Mesenchymal stem cell (in vitro differentiated cells and primary cell): ENCODE measurements at regions not wholly inside any gene's neighbourhood (a gene's known extent, or its start where the extent isn't known, plus 50 kb on each side); places are given as distances from the start of the nearest gene placed in this dataset.
"Not testable (repeated sequence)": the region's sequence is repeated elsewhere in the genome, so short reads cannot be mapped to it uniquely, and the experiment has no call there.

ENCODE experiments used
- DNase-seq: peaks from one replicate; pipeline ENCODE4 v3.0.0-alpha.2; 2013
- H2AFZ ChIP-seq: one replicate; pipeline ENCODE4 v1.6.1; 2013; ENCODE audit warnings: low read depth, mild to moderate bottlenecking, control low read depth, inconsistent platforms, low read length, moderate library complexity
- H2AK5ac ChIP-seq: 2 replicates; pipeline ENCODE4 v1.6.1; 2013; ENCODE audit warnings: low read length, moderate library complexity, mild to moderate bottlenecking, inconsistent platforms; ENCODE audit not compliant: severe bottlenecking
- H2BK120ac ChIP-seq: one replicate; pipeline ENCODE4 v1.6.1; 2013; ENCODE audit warnings: low read depth, mild to moderate bottlenecking, inconsistent platforms, low read length, moderate library complexity
- H2BK12ac ChIP-seq, 2 experiments: one replicate each; pipeline ENCODE4 v1.6.1; 2013; ENCODE audit warnings: inconsistent platforms in 2 of 2, low read length in 2 of 2, mild to moderate bottlenecking in 2 of 2, moderate library complexity in 2 of 2, control low read depth in 1 of 2
- H2BK15ac ChIP-seq: one replicate; pipeline ENCODE4 v1.6.1; 2013; ENCODE audit warnings: mild to moderate bottlenecking, low read depth, inconsistent platforms; ENCODE audit not compliant: poor library complexity, severe bottlenecking
- H2BK5ac ChIP-seq: 2 replicates; pipeline ENCODE4 v1.6.1; 2013; ENCODE audit warnings: low read depth, mild to moderate bottlenecking, low read length, control low read depth, inconsistent platforms; ENCODE audit not compliant: poor library complexity, severe bottlenecking
- H3K14ac ChIP-seq, 2 experiments: one replicate each; pipeline ENCODE4 v1.6.1; 2013; ENCODE audit warnings: inconsistent platforms in 2 of 2, low read length in 2 of 2, control low read depth in 1 of 2, mild to moderate bottlenecking in 1 of 2, moderate library complexity in 1 of 2
- H3K18ac ChIP-seq, 2 experiments: one replicate each; pipeline ENCODE4 v1.6.1; 2013; ENCODE audit warnings: inconsistent platforms in 2 of 2, low read length in 2 of 2, control low read depth in 1 of 2, low read depth in 1 of 2, mild to moderate bottlenecking in 1 of 2
- H3K23ac ChIP-seq, 2 experiments: one replicate each; pipeline ENCODE4 v1.6.1; 2013; ENCODE audit warnings: inconsistent platforms in 2 of 2, low read length in 2 of 2, mild to moderate bottlenecking in 2 of 2, moderate library complexity in 2 of 2, control low read depth in 1 of 2
- H3K27ac ChIP-seq: 2 replicates; pipeline ENCODE4 v1.5.1; 2013; ENCODE audit warnings: mild to moderate bottlenecking, moderate library complexity, low read length, control low read depth, inconsistent platforms; ENCODE audit not compliant: poor library complexity, severe bottlenecking
- H3K27me3 ChIP-seq, 2 experiments: 2 replicates each; pipeline versions ENCODE4 v1.6.1 to v1.7.0; 2013; ENCODE audit warnings: low read length in 2 of 2, mild to moderate bottlenecking in 2 of 2, moderate library complexity in 2 of 2, control low read depth in 1 of 2, inconsistent platforms in 1 of 2; ENCODE audit not compliant: control insufficient read depth in 1 of 2, insufficient read depth in 1 of 2
- H3K36me3 ChIP-seq, 2 experiments: 2 replicates each; pipeline versions ENCODE4 v1.6.1 to v1.7.0; 2013; ENCODE audit warnings: low read length in 2 of 2, control low read depth in 1 of 2, inconsistent platforms in 1 of 2, low read depth in 1 of 2, mild to moderate bottlenecking in 1 of 2; ENCODE audit not compliant: insufficient read depth in 2 of 2, control insufficient read depth in 1 of 2
- H3K4ac ChIP-seq, 2 experiments: one replicate each; pipeline ENCODE4 v1.6.1; 2013; ENCODE audit warnings: inconsistent platforms in 2 of 2, low read length in 2 of 2, mild to moderate bottlenecking in 2 of 2, moderate library complexity in 2 of 2, control low read depth in 1 of 2, low read depth in 1 of 2
- H3K4me1 ChIP-seq: 2 replicates; pipeline ENCODE4 v1.6.1; 2013; ENCODE audit warnings: low read depth, low read length, control low read depth; ENCODE audit not compliant: control insufficient read depth, insufficient read depth
- H3K4me2 ChIP-seq: 2 replicates; pipeline ENCODE4 v1.6.1; 2013; ENCODE audit warnings: low read length, mild to moderate bottlenecking, inconsistent platforms; ENCODE audit not compliant: poor library complexity, severe bottlenecking
- H3K4me3 ChIP-seq, 2 experiments: 2 replicates each; pipeline versions ENCODE4 v1.5.1 to v1.7.0; 2013; ENCODE audit warnings: low read length in 2 of 2, mild to moderate bottlenecking in 2 of 2, control low read depth in 1 of 2, low read depth in 1 of 2; ENCODE audit not compliant: insufficient read depth in 1 of 2
- H3K79me1 ChIP-seq: replicated peaks from 2 replicates; pipeline ENCODE4 v1.6.1; 2013; ENCODE audit warnings: mild to moderate bottlenecking, control low read depth, low read length, inconsistent platforms; ENCODE audit not compliant: poor library complexity, severe bottlenecking
- H3K9ac ChIP-seq: 2 replicates; pipeline ENCODE4 v1.7.0; 2013; ENCODE audit warnings: mild to moderate bottlenecking, low read length, moderate library complexity
- H3K9me3 ChIP-seq: 2 replicates; pipeline ENCODE4 v1.7.0; 2013; ENCODE audit warnings: mild to moderate bottlenecking, low read length; ENCODE audit not compliant: control insufficient read depth
- H4K8ac ChIP-seq: one replicate; pipeline ENCODE4 v1.6.1; 2013; ENCODE audit warnings: inconsistent platforms, mild to moderate bottlenecking, low read length, moderate library complexity
- H4K91ac ChIP-seq: one replicate; pipeline ENCODE4 v1.6.1; 2013; ENCODE audit warnings: mild to moderate bottlenecking, low read length, inconsistent platforms
- WGBS: methylation state at CpG from one replicate; pipeline ENCODE4 v1.1.7; 2013; ENCODE audit warnings: mixed read lengths; 5-methylcytosine and 5-hydroxymethylcytosine counted together

- H3K79me1 ChIP-seq: no peaks in the 10 kb centered on the region
- no peak for DNase-seq
- H3K4me1 ChIP-seq: no peaks in the 10 kb centered on the region
- no peak overlapping the region for H2BK120ac ChIP-seq
- H3K4ac ChIP-seq: no peak overlapping the region
- peaks cover 5% of the 10 kb centered on the region for H3K9me3 ChIP-seq
- H3K36me3 ChIP-seq: no peaks in the 10 kb centered on the region
- no peak overlapping the region for H3K18ac ChIP-seq
- no peak overlapping the region for H4K91ac ChIP-seq
- no peak overlapping the region for H3K4me2 ChIP-seq
- 77% methylated on average over 4 of the region's 5 CpGs for WGBS
- no peak overlapping the region for H3K14ac ChIP-seq
- H3K27ac ChIP-seq: no peak overlapping the region
- no peak overlapping the region for H2BK12ac ChIP-seq
- no peak overlapping the region for H2AK5ac ChIP-seq
- no peak overlapping the region for H3K4me3 ChIP-seq
- no peak overlapping the region for H3K9ac ChIP-seq
- no peak overlapping the region for H3K23ac ChIP-seq
- H3K27me3 ChIP-seq: no peaks in the 10 kb centered on the region
- no peak overlapping the region for H2AFZ ChIP-seq
- no peak overlapping the region for H4K8ac ChIP-seq
- no peak overlapping the region for H2BK15ac ChIP-seq
- H2BK5ac ChIP-seq: no peak overlapping the region
Measured at GRCh38 chr2:62631160-62632085, 74.1 kb upstream of the EHBP1 start.

GRCh38 chr2:62630206-62630605, 75.3 kb upstream of the EHBP1 start:
- not testable (repeated sequence) for H2BK5ac ChIP-seq, H2AK5ac ChIP-seq, H2BK15ac ChIP-seq, H3K27me3 ChIP-seq, H2AFZ ChIP-seq, H3K4me2 ChIP-seq, H3K9ac ChIP-seq, H3K4ac ChIP-seq, H3K79me1 ChIP-seq, H3K36me3 ChIP-seq, H3K9me3 ChIP-seq, H3K18ac ChIP-seq, H3K27ac ChIP-seq, H3K14ac ChIP-seq, DNase-seq, H3K4me3 ChIP-seq, H2BK12ac ChIP-seq, H2BK120ac ChIP-seq, H4K8ac ChIP-seq, H3K23ac ChIP-seq, H4K91ac ChIP-seq, H3K4me1 ChIP-seq
- 96% methylated on average over 18 of the region's 28 CpGs for WGBS

- H3K4me2 ChIP-seq, H2BK120ac ChIP-seq, H3K79me1 ChIP-seq, H4K8ac ChIP-seq, H3K27ac ChIP-seq, H2AFZ ChIP-seq, H3K9me3 ChIP-seq, H3K9ac ChIP-seq, H3K27me3 ChIP-seq, H3K36me3 ChIP-seq, H3K14ac ChIP-seq, DNase-seq, H3K4me1 ChIP-seq, H2BK12ac ChIP-seq, H3K4me3 ChIP-seq, H3K18ac ChIP-seq, H2BK15ac ChIP-seq, H4K91ac ChIP-seq, H2BK5ac ChIP-seq, H2AK5ac ChIP-seq, H3K23ac ChIP-seq, H3K4ac ChIP-seq: not testable (repeated sequence)
- 67% methylated on average over 1 of the region's 5 CpGs for WGBS
Measured at GRCh38 chr2:62629310-62629709, 76.2 kb upstream of the EHBP1 start.

DNA sequence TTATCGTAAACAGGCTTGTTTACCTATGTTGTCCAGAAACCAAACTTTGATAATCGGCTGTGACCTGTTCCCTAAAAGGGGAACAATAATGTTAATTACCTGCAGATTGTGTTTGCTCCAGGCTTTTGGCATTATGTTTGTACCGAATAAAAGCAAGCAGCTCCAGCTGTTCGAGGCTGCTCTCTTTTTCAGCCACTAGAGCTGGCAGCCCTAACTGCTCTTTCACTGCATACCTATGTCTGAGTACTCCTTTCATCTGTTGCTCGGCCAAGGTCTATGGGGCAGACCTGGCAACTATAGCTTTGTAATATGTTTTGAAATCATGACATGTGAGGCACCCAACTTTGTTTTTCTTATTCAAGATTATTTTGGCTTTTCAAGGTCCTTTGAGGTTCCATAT, 77.8 kb upstream of the EHBP1 start:
- 82% methylated on average over 5 of the region's 5 CpGs for WGBS
- Histone ChIP-seq H2AK5ac (no peak overlapping the region), H3K4ac (no peak overlapping the region)

More for the DNA sequence above, 77.8 kb upstream of the EHBP1 start:
- Histone ChIP-seq H3K18ac (peak overlapping the region in 1 of 2 experiments; percentile 40), H3K36me3 (no peaks in the 10 kb centered on the region), H3K4me3 (no peak overlapping the region), H2BK5ac (no peak overlapping the region), H3K14ac (no peak overlapping the region), H2BK15ac (no peak overlapping the region), H3K4me2 (no peak overlapping the region), H3K23ac (no peak overlapping the region), H2BK120ac (no peak overlapping the region), H3K27ac (no peak overlapping the region), H3K4me1 (no peaks in the 10 kb centered on the region), H3K9ac (no peak overlapping the region), H3K79me1 (no peaks in the 10 kb centered on the region), H2AFZ (no peak overlapping the region), H3K27me3 (no peaks in the 10 kb centered on the region), H3K9me3 (peaks cover 5% of the 10 kb centered on the region), H4K8ac (no peak overlapping the region), H2BK12ac (no peak overlapping the region), H4K91ac (no peak overlapping the region)
- no peak for DNase-seq
